ENCODE measurements at regions not wholly inside any gene's neighbourhood (a gene's known extent, or its start where the extent isn't known, plus 50 kb on each side); places are given as distances from the start of the nearest gene placed in this dataset.

GRCh38 chr5:7250004-7250403, 145.9 kb upstream of the ADCY2 start:
- TF ChIP-seq, protein P1, sequence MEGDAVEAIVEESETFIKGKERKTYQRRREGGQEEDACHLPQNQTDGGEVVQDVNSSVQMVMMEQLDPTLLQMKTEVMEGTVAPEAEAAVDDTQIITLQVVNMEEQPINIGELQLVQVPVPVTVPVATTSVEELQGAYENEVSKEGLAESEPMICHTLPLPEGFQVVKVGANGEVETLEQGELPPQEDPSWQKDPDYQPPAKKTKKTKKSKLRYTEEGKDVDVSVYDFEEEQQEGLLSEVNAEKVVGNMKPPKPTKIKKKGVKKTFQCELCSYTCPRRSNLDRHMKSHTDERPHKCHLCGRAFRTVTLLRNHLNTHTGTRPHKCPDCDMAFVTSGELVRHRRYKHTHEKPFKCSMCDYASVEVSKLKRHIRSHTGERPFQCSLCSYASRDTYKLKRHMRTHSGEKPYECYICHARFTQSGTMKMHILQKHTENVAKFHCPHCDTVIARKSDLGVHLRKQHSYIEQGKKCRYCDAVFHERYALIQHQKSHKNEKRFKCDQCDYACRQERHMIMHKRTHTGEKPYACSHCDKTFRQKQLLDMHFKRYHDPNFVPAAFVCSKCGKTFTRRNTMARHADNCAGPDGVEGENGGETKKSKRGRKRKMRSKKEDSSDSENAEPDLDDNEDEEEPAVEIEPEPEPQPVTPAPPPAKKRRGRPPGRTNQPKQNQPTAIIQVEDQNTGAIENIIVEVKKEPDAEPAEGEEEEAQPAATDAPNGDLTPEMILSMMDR (IDR thresholded peaks at IDR 0.05), result no peak
- no peak for TF ChIP-seq POLR2A (IDR thresholded peaks at IDR 0.05)
